ENCODE measurements at regions not wholly inside any gene's neighbourhood (a gene's known extent, or its start where the extent isn't known, plus 50 kb on each side); places are given as distances from the start of the nearest gene placed in this dataset.

DNA sequence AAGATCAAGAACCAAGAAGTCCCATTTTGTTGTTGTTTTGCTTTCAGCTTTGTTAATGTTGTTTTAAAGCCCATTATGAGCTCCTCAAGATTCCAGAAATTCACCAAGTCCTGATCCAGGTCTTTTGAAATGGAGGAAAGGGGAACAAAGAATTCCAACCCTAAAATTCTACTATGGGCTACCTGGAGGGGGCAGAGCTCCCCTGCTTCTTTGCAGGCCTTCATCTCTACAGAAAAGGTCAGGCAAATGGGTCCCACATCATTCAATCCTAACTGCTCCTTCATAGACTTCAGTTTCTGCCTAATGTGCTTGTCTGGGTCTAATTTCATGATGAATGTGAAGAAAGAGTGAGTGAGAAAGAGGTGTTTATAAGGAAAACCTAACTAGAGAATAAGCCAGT lies 375.5 kb downstream of the TOX3 start:
- Histone ChIP-seq H3K4me3 (ENCODE audit: low read depth, low read length) (no peak overlapping the region), H3K27ac (ENCODE audit: low read depth, low read length) (no peak overlapping the region), H3K27me3 (ENCODE audit: control insufficient read depth, insufficient read depth, low read length) (no peaks in the 10 kb centered on the region), H3K9me3 (ENCODE audit: control insufficient read depth, insufficient read depth, low read length) (no peaks in the 10 kb centered on the region)
- ChIA-PET POLR2A (no interaction called here), CTCF (interaction anchor here (1.3 to 1.4 kb wide), 2 partner anchors 9 to 21 kb away, joined by 3 read pairs; no protein-coding TSS in a partner anchor)
- no peak for DNase-seq (ENCODE audit: low read depth, low spot score)
- TF ChIP-seq, protein P1, sequence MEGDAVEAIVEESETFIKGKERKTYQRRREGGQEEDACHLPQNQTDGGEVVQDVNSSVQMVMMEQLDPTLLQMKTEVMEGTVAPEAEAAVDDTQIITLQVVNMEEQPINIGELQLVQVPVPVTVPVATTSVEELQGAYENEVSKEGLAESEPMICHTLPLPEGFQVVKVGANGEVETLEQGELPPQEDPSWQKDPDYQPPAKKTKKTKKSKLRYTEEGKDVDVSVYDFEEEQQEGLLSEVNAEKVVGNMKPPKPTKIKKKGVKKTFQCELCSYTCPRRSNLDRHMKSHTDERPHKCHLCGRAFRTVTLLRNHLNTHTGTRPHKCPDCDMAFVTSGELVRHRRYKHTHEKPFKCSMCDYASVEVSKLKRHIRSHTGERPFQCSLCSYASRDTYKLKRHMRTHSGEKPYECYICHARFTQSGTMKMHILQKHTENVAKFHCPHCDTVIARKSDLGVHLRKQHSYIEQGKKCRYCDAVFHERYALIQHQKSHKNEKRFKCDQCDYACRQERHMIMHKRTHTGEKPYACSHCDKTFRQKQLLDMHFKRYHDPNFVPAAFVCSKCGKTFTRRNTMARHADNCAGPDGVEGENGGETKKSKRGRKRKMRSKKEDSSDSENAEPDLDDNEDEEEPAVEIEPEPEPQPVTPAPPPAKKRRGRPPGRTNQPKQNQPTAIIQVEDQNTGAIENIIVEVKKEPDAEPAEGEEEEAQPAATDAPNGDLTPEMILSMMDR (IDR thresholded peaks at IDR 0.05; ENCODE audit: low read depth, low read length), result no peak

DNA sequence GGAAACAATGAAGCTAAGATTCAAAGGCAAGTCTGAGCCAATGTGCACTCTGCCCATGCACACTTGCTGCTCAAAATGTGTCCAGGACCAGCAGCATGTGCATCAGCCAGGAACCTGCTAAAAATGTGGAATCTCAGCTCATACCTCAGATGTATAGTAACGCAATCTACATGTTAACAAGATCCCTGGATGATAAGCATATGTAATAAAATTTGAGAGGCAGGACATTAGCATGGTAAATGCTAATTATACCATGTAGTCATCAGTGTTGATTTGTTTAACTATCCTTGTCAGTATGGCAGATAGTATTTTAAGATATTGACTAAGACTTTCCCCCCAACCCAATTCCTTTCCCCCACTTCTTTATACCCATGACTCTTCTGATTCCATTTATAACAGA lies 379.6 kb downstream of the TOX3 start:
- POLR2A ChIA-PET, result no interaction called here
- TF ChIP-seq, protein P1 (IDR thresholded peaks at IDR 0.05; ENCODE audit: low read depth, low read length), result no peak
- CTCF ChIA-PET, result interaction anchor here (0.6 kb wide), 1 partner anchor 24 kb away, joined by 3 read pairs; no protein-coding TSS in a partner anchor
- DNase-seq (ENCODE audit: low read depth, low spot score), result no peak
- Histone ChIP-seq H3K27ac (ENCODE audit: low read depth, low read length) (no peak overlapping the region), H3K27me3 (ENCODE audit: control insufficient read depth, insufficient read depth, low read length) (no peaks in the 10 kb centered on the region), H3K9me3 (ENCODE audit: control insufficient read depth, insufficient read depth, low read length) (no peaks in the 10 kb centered on the region), H3K4me3 (ENCODE audit: low read depth, low read length) (no peak overlapping the region)

- CTCF ChIA-PET, result interaction anchor here (1.5 kb wide), 1 partner anchor 26 kb away, joined by 5 read pairs; no protein-coding TSS in a partner anchor
- TF ChIP-seq, protein P1 (IDR thresholded peaks at IDR 0.05; ENCODE audit: low read depth, low read length), result no peak
- POLR2A ChIA-PET, result no interaction called here
- Histone ChIP-seq H3K27ac (ENCODE audit: low read depth, low read length) (no peak overlapping the region), H3K27me3 (ENCODE audit: control insufficient read depth, insufficient read depth, low read length) (no peaks in the 10 kb centered on the region), H3K9me3 (ENCODE audit: control insufficient read depth, insufficient read depth, low read length) (no peaks in the 10 kb centered on the region), H3K4me3 (ENCODE audit: low read depth, low read length) (no peak overlapping the region)
- DNase-seq (ENCODE audit: low read depth, low spot score), result no peak
Measured at GRCh38 chr16:52165961-52166360, 381.0 kb downstream of the TOX3 start.

DNA sequence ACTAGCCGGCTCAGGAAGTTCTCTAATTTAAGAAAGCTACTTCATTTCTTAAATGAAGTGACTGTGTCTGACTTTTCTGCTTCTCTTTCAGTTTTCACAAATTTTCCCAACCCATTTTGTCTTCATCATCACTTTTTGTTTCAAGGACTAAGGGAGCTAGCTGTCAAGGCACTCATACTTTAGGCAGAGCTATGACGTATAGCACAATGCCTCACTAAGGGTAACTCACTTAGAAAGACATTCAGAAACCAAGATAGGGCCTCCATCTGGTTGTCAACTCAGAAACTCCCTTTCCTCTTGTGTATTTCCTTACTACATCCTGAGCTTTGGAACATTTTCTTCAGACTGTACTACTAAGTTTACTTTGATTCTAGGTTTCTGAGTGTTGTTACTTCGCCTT lies 397.9 kb downstream of the TOX3 start:
- Histone ChIP-seq H3K27me3 (ENCODE audit: control insufficient read depth, insufficient read depth, low read length) (no peaks in the 10 kb centered on the region), H3K27ac (ENCODE audit: low read depth, low read length) (no peak overlapping the region), H3K9me3 (ENCODE audit: control insufficient read depth, insufficient read depth, low read length) (no peaks in the 10 kb centered on the region; the same call in 1 of the 2 replicates), H3K4me3 (ENCODE audit: low read depth, low read length) (no peak overlapping the region)
- DNase-seq (ENCODE audit: low read depth, low spot score), result no peak
- CTCF ChIA-PET, result no interaction called here
- POLR2A ChIA-PET, result no interaction called here
- TF ChIP-seq, protein P1 (IDR thresholded peaks at IDR 0.05; ENCODE audit: low read depth, low read length), result no peak

DNA sequence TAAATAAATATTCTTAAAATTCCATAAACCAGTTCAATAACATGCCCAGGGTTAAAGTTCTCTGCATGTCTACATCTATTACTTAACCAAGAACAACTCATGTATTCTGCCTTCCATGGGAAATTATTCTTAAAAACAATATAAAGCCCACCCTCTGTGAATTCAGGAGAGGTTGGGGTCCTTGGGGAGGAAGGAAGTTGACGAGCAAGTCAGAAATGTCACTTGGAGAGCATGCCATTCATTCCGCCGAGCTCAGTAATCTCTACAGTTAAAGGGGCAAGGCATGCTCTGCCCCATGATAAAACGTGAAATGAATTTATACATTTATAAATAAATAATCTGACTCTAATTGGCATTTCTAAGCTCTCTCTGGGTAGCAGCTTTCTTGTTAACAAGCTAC lies 405.1 kb downstream of the TOX3 start:
- DNase-seq (ENCODE audit: low read depth, low spot score), result no peak
- ChIA-PET CTCF (no interaction called here), POLR2A (no interaction called here)
- H3K27ac ChIP-seq (ENCODE audit: low read depth, low read length), result no peak overlapping the region
- TF ChIP-seq, protein P1 (IDR thresholded peaks at IDR 0.05; ENCODE audit: low read depth, low read length), result no peak
- H3K9me3 ChIP-seq (ENCODE audit: control insufficient read depth, insufficient read depth, low read length), result no peaks in the 10 kb centered on the region
- no peak overlapping the region for H3K4me3 ChIP-seq (ENCODE audit: low read depth, low read length)
- H3K27me3 ChIP-seq (ENCODE audit: control insufficient read depth, insufficient read depth, low read length), result no peaks in the 10 kb centered on the region
